GM21423 (cell line): ENCODE measurements at regions not wholly inside any gene's neighbourhood (a gene's known extent, or its start where the extent isn't known, plus 50 kb on each side); places are given as distances from the start of the nearest gene placed in this dataset.
"Not testable (repeated sequence)": the region's sequence is repeated elsewhere in the genome, so short reads cannot be mapped to it uniquely, and the experiment has no call there.

Experiments
- ATAC-seq: cut with Tn5 transposase; IDR thresholded peaks from one replicate; pipeline ENCODE4 v1.9.1; 2021; ENCODE audit warnings: mild to moderate bottlenecking, moderate library complexity; ENCODE audit not compliant: unreplicated experiment

DNA sequence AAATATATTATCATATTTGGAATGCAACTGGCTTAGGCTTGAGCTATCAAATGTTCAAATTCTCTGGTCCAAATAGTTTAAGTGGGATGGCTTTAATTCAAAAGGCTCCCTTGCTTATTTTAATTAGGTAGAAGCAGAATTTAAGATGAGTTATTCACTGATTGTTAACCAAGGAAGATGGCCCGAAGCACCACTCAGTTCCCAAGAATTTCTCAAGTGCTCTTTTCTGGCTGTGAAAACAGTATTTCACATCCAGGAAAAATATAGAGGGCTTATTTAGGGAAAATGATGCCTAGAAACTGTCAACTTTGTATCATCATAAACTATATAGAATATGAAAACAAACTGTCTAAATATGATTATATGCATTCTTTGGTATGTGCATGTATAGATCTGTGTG is 246.5 kb upstream of the SFRP2 start:
- no peak for ATAC-seq

DNA sequence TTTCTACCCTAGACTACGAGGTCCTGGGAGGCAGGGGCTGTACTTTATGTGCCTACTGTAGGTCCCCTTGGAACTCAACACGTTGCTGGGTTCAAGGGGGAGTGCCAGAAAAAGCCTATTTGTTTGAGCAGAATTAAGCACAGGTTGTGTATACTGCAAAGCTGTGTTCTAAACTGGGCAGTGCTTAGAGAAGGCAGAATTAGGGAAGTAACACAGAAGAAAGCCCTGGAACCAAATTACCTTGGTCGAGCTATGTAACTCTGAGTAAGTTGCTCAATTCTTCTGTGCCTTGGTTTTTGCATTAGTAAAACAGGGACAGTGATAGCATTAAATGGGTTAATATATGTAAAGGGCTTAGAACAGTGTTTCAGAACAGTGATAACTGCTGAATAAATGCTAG is 245.0 kb upstream of the SFRP2 start:
- no peak for ATAC-seq

DNA sequence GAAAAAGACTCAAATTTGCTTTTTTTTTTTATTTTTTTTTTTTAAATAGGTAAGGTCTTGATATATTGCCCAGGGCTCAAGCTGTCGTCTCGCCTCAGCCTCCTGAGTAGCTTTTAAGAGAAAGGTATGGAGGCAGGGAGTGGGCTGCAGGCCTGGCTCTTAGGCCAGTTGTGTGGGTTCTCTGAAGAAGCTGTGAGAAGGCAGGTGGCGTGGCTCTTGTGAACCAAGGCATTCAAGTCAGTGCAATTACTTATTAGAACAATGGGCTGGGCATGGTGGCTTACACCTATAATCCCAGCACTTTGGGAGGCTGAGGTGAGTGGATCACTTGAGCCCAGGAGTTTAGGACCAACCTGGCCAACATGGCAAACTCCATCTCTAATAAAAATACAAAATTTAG is 244.0 kb upstream of the SFRP2 start:
- ATAC-seq = no peak

DNA sequence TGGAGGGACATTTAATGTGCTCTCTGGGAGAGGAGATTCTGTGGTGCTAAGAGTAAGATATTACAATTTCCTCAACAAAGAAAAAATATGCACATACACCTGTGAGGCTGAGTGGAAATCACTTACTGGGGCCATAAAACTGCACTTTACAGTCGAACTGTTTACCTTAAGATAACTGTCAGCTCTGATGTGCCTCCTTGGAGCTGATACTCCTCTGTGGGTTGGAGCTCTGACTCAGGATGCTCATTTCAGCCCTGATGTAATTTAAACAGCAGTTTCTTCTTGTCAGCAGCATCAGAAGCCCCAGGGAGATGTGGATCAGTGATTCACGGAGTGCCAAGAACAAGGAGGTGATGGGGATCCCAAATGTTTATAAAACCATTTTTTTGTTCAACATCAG is 241.9 kb upstream of the SFRP2 start:
- ATAC-seq = no peak

- ATAC-seq = no peak
Measured at GRCh38 chr4:154030152-154030551, 241.3 kb upstream of the SFRP2 start.

DNA sequence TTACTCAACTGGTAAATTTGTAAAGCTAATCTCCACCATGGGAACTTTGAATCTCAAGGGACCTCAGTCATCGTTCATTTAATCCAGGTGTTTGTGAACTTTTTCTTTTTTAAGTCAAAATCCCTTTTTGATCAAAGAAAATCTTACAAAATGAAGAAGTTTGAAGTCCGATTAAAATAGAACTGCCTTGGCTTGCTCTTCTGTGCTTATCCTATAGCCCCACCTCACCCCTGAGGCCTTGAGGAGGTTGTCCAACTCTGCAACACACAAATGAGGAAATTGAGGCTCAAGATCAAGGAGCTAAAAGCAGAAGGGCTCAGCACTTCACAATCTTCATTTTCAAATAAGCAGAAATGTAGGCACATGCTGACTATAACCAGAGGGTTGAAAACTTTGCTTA is 240.3 kb upstream of the SFRP2 start:
- ATAC-seq = no peak

DNA sequence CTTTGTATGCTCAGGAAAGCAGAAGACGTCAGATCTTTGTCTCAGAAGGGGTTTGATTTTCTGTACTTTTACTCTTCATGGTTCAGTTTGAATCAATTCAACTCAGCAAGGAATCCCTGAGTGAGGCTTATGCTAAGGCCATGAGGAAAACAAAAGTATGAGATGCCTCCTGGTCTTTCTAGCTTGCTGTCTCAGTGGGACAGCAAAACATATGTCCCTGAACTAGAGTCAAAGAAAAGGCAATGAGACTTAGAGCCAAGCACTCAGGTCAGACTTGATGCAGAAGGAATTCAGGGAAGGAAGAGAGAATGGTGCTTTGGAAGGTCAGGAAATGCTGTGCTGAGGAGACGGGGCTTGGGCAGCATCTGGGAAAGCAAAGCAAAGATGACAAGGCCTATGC is 236.2 kb upstream of the SFRP2 start:
- no peak for ATAC-seq

- no peak for ATAC-seq
Measured at GRCh38 chr4:154024097-154024694, 235.3 kb upstream of the SFRP2 start.

DNA sequence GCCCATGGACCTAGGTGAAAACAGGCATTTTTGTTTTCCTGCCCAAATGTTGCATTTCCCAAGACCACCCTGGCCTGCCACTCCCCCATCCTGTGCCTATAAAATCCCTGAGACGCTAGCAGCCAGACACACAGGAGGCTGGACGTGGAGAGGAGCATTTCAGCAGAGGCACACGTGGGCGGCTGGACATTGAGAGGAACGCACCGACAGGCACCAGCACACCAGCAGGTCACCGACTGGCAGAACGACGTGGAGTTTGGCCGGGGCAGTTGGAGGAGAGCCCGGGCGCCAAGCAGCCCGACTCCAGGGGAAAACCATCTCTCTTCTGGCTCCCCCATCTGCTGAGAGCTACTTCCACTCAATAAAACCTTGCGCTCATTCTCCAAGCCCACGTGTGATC is 234.8 kb upstream of the SFRP2 start:
- ATAC-seq = not testable (repeated sequence)

GRCh38 chr4:154019811-154020210 is 230.9 kb upstream of the SFRP2 start:
- no peak for ATAC-seq

- ATAC-seq = no peak
Measured at GRCh38 chr4:154018659-154019058, 229.8 kb upstream of the SFRP2 start.

- ATAC-seq = no peak
Measured at GRCh38 chr4:154015578-154015977, 226.7 kb upstream of the SFRP2 start.

DNA sequence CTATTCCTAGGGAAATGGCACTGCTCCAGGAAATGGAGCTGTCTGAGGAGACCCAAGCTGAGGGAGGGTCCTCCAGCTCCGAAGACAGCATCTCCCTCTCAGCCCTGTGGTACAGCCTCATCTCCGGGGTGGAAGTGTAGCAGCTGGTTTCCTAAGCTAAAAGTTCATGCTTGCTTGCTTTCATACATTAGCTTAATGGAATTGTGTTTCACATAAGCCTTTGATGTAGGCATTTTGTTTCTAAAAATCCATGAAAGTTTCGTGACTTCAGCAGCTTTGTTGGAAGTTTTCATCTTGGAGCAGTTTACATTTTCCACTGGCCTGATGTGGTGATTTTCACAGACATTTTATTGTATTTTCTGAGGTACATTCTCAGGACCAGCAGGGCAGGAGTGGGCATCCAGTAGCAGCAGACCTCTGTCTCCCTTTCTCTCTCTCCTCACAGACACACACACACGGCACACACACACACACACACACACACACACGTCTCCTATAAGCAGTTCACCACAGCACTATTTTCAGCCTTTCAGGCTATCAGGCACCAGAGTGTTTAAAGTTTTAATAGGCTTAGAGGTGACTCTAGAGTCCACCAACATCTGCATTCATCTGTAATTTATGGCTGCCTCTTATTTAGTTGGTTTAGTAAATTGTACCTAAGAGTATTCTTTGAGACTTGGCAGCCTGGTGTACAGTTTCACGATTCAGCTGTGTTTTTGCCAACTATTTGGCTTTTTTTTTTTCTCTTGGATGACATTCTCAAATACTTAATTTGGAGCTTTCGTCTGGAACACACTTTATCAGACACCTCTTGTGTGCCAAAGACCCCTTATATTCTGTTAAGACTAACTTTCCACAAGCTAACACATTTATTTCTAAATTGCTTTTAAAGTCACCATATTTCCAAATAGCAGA is 225.8 kb upstream of the SFRP2 start:
- no peak for ATAC-seq

GRCh38 chr4:154013576-154013975 is 224.7 kb upstream of the SFRP2 start:
- no peak for ATAC-seq

DNA sequence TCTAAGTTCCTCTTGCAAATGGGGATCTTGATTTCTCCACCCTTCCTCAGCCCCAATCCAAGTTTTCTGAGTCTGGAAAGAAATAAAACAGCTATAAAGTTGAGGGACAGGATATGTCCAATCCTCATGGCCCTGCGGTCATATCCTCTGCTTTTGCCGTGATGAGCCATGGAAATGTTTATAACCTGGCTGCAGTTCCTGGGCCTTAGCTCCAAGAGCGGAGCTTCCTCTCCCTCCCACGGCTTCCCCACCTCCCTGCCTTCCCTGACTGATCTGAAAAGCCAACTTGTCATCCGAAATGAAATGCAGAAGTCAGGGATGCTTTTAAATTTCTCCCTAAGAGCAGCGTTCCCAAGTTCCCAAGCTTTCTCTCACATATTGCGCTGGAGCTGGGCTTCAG is 221.5 kb upstream of the SFRP2 start:
- no peak for ATAC-seq

DNA sequence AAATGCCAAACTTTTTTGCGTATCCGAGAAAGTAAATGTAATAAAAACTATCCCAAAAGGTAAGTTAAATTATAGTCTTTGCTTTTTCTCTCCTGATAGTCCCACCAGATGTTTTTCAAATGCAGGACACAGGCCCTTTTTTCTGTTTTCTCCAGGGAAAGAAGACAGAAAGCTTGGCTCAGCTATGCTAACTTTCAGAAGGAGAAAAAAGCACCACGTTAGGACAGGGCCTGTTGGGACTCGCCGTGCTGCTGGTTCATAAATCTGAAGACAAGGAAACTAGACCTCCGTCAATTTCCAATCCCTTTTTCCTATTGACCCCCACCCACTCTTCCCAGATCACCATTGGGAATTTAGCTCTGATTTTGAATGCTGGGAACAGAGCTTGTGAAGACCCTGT is 220.9 kb upstream of the SFRP2 start:
- ATAC-seq = no peak

GRCh38 chr4:154009191-154009590 is 220.3 kb upstream of the SFRP2 start:
- no peak for ATAC-seq

DNA sequence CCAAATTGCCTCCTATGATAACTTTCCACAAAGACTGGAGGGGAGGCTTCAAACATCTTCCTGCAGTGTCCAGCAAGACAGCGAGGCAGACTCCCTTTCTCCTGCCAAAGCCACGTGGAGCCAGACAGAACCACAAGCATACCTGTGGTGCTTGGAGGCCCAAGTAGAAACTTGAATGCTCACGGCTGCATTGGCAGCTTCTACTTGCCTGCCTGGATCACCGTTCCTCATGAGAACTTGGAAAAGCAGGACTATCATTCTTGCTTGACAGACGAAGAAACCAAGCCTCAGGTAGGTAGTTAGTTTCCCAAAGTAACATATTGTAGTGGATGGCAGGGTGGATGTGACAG is 216.3 kb upstream of the SFRP2 start:
- ATAC-seq = no peak

DNA sequence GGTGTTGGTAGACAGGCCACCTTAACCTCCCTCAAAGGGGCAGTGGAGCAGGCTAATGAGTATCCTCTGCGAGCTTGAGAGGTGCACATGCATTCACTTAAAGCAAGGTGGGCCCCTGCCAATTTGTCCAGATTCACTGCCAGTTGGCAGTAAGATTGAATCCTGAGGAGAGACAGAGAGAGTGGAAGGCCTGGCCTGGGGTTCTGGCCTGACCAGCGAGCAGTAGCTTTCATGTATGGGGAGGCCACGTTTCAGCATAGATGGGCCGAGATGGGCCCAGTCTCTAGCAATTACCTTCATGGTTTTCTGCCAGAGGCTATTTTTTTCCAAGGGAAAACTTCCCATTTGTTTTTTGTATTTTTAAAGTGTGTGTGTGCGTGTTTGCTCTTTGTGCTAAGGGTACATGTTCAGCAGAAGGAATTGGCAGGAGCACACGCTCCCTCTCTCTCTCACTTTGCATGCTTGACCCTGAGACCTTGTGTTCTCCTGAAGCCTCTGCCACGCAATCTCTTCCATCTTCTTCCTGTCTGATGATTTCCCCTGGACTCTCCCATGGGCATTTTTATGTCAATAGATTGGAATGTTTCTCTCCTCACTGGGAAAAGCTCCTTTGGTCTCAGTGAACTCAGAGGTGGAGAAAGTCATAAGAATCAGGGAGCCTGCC is 215.8 kb upstream of the SFRP2 start:
- ATAC-seq = no peak

DNA sequence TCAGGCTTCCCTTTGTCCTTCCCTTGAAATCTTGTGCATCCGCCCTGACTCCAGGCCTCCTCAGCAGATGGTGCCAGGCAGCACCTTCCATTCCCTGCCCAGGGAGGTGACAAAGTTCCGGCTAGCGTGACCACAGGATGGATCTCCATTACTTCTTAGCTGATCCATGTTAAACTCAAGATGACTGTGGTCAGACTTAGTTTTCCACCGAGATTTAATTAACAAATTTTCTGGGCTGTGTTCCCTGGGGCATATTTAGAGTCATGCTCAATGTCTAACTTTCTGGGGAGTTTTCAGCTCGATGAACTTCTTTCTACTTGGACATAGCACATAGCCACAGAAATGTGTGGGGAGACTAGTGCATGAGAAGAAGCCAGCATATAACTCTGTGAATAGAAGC is 215.1 kb upstream of the SFRP2 start:
- ATAC-seq = no peak

GRCh38 chr4:154003378-154003777 is 214.5 kb upstream of the SFRP2 start:
- no peak for ATAC-seq

- ATAC-seq = no peak
Measured at GRCh38 chr4:154001193-154001592, 212.3 kb upstream of the SFRP2 start.
